Breast epithelium (tissue), 3 donors: ENCODE measurements at regions not wholly inside any gene's neighbourhood (a gene's known extent, or its start where the extent isn't known, plus 50 kb on each side); places are given as distances from the start of the nearest gene placed in this dataset.

ENCODE experiments used
- CTCF ChIP-seq, 3 donors: fragments of 450-650 bp; IDR thresholded peaks; one replicate each; pipeline ENCODE4 v1.5.1; 2016 to 2017; ENCODE audit warnings: antibody characterized with exemption in 3 of 3, mild to moderate bottlenecking in 3 of 3, moderate library complexity in 3 of 3
- POLR2A ChIP-seq: fragments of 450-650 bp; IDR thresholded peaks from one replicate; pipeline ENCODE4 v1.6.1; 2016; ENCODE audit warnings: antibody characterized with exemption, mild to moderate bottlenecking, moderate library complexity

GRCh38 chr5:14954216-14954615 lies 82.6 kb upstream of the ANKH start:
- TF ChIP-seq CTCF (IDR thresholded peaks at IDR 0.05) (no peak), POLR2A (no peak)
